SK-N-SH (cell line): ENCODE measurements at regions not wholly inside any gene's neighbourhood (a gene's known extent, or its start where the extent isn't known, plus 50 kb on each side); places are given as distances from the start of the nearest gene placed in this dataset.

Source experiments
- CTCF ChIA-PET: fragments of 300-600, 350-600 bp; formaldehyde crosslinking; extraction: SDS; loops from one replicate; lab custom pipeline; 2021; lab: Yijun Ruan, JAX
- POLR2A ChIA-PET: fragments of 350-600 bp; sonication (Branson Sonifier 250); formaldehyde crosslinking; extraction: SDS; loops from one replicate; lab custom pipeline; 2020; ENCODE audit warnings: antibody characterized with exemption, inconsistent platforms; lab: Yijun Ruan, JAX
- DNase-seq: peaks from one replicate; pipeline ENCODE4 v3.0.0; 2012
- H2AFZ ChIP-seq: fragments of 200-600 bp; sonication (generic); 2 replicates; pipeline ENCODE4 v1.8.1; 2016; ENCODE audit warnings: antibody characterized with exemption, mild to moderate bottlenecking, low read depth
- H3F3A ChIP-seq: fragments of 200-600 bp; sonication (generic); replicated peaks from 2 replicates; pipeline ENCODE3; 2016; ENCODE audit warnings: antibody characterized with exemption, mild to moderate bottlenecking; ENCODE audit not compliant: insufficient read depth
- H3K27ac ChIP-seq, 2 experiments: fragments of 200-500 bp in 1 of 2; fragments of 200-600 bp in 1 of 2; sonication (Bioruptor generic) in 1 of 2; sonication (generic), shearing (Covaris generic) in 1 of 2; 2 replicates each; pipeline versions ENCODE4 v1.5.1 to v1.6.1; 2014 to 2016; ENCODE audit warnings: low read depth in 2 of 2, inconsistent platforms in 1 of 2, low read length in 1 of 2, mild to moderate bottlenecking in 1 of 2, mixed read lengths in 1 of 2
- H3K27me3 ChIP-seq: fragments of 200-600 bp; sonication (generic), shearing (Covaris generic); 2 replicates; pipeline ENCODE4 v1.6.1; 2016; ENCODE audit warnings: mixed run types; ENCODE audit not compliant: insufficient read depth
- H3K36me3 ChIP-seq, 2 experiments: fragments of 200-500 bp in 1 of 2; fragments of 200-600 bp in 1 of 2; sonication (Bioruptor generic) in 1 of 2; sonication (generic) in 1 of 2; replicated peaks in 1 of 2; 2 replicates each; pipeline versions ENCODE3 to v1.5.1; 2014 to 2016; ENCODE audit warnings: low read length in 1 of 2, mild to moderate bottlenecking in 1 of 2; ENCODE audit not compliant: insufficient read depth in 2 of 2, control insufficient read depth in 1 of 2
- H3K4me1 ChIP-seq, 2 experiments: fragments of 200-500 bp in 1 of 2; fragments of 200-600 bp in 1 of 2; sonication (Bioruptor generic) in 1 of 2; sonication (generic), shearing (Covaris generic) in 1 of 2; 2 replicates each; pipeline versions ENCODE4 v1.5.1 to v1.6.1; 2014 to 2016; ENCODE audit warnings: low read depth in 1 of 2, low read length in 1 of 2, mixed run types in 1 of 2; ENCODE audit not compliant: insufficient read depth in 2 of 2, control insufficient read depth in 1 of 2
- H3K4me2 ChIP-seq: fragments of 200-600 bp; sonication (generic), shearing (Covaris generic); 2 replicates; pipeline ENCODE4 v1.6.1; 2017; ENCODE audit warnings: mixed run types
- H3K4me3 ChIP-seq, 2 experiments: fragments of 200-500 bp in 1 of 2; fragments of 200-600 bp in 1 of 2; sonication (Bioruptor generic) in 1 of 2; sonication (generic), shearing (Covaris generic) in 1 of 2; 2 replicates each; pipeline versions ENCODE4 v1.5.1 to v1.8.1; 2014 to 2016; ENCODE audit warnings: low read depth in 2 of 2, inconsistent platforms in 1 of 2, low read length in 1 of 2, mild to moderate bottlenecking in 1 of 2, mixed read lengths in 1 of 2, moderate library complexity in 1 of 2
- H3K79me2 ChIP-seq: fragments of 200-600 bp; sonication (generic); 2 replicates; pipeline ENCODE4 v1.8.1; 2017; ENCODE audit warnings: mild to moderate bottlenecking; ENCODE audit not compliant: insufficient read depth
- H3K9ac ChIP-seq: fragments of 200-600 bp; sonication (generic); 2 replicates; pipeline ENCODE4 v1.6.1; 2017; ENCODE audit warnings: mixed run types
- H3K9me2 ChIP-seq: fragments of 200-600 bp; sonication (generic); 2 replicates; pipeline ENCODE4 v1.6.1; 2017; ENCODE audit warnings: mixed run types
- H3K9me3 ChIP-seq: fragments of 200-600 bp; sonication (generic); 2 replicates; pipeline ENCODE4 v1.6.1; 2017; ENCODE audit warnings: mixed run types, mild to moderate bottlenecking, moderate library complexity
- H4K20me1 ChIP-seq: fragments of 200-600 bp; sonication (generic); 2 replicates; pipeline ENCODE4 v1.6.1; 2017; ENCODE audit warnings: mild to moderate bottlenecking, mixed run types; ENCODE audit not compliant: insufficient read depth
- CHD2 ChIP-seq: fragments of 150-350 bp; IDR thresholded peaks from 2 replicates; pipeline ENCODE4 v1.6.1; 2018; ENCODE audit warnings: low read length; ENCODE audit not compliant: partially characterized antibody
- ELF1 ChIP-seq: IDR thresholded peaks from 2 replicates; pipeline ENCODE4 v1.4.0; 2012
- EP300 ChIP-seq, 2 experiments: IDR thresholded peaks; 2 replicates each; pipeline versions ENCODE4 v1.4.0 to v1.6.1; 2012; ENCODE audit warnings: borderline replicate concordance in 1 of 2, low read depth in 1 of 2, low read length in 1 of 2
- EZH2phosphoT487 ChIP-seq: fragments of 200-600 bp; sonication (generic); IDR thresholded peaks from 2 replicates; pipeline ENCODE4 v1.6.1; 2017; ENCODE audit warnings: low read depth, mixed run types, mild to moderate bottlenecking, antibody characterized with exemption, moderate library complexity, borderline replicate concordance
- FOSL2 ChIP-seq: IDR thresholded peaks from 2 replicates; pipeline ENCODE4 v1.4.0; 2012; ENCODE audit warnings: low read depth, mild to moderate bottlenecking, moderate library complexity, borderline replicate concordance
- FOXJ3 ChIP-seq: sonication (generic); formaldehyde crosslinking; IDR thresholded peaks from 2 replicates; pipeline ENCODE4 v1.5.1; 2020; ENCODE audit warnings: mild to moderate bottlenecking, missing genetic modification reagents
- FOXM1 ChIP-seq: IDR thresholded peaks from 2 replicates; pipeline ENCODE4 v1.4.0; 2012; ENCODE audit warnings: low read depth, mild to moderate bottlenecking
- GATA2 ChIP-seq: sonication (generic); formaldehyde crosslinking; IDR thresholded peaks from 2 replicates; pipeline ENCODE4 v1.5.0; 2020; ENCODE audit warnings: mild to moderate bottlenecking, missing genetic modification reagents
- JUND ChIP-seq: IDR thresholded peaks from 2 replicates; pipeline ENCODE4 v1.4.0; 2012
- MAX ChIP-seq: IDR thresholded peaks from 2 replicates; pipeline ENCODE4 v1.4.0; 2012; ENCODE audit warnings: low read depth
- MEF2A ChIP-seq: IDR thresholded peaks from 2 replicates; pipeline ENCODE4 v1.4.0; 2012; ENCODE audit warnings: low read depth, borderline replicate concordance
- POLR2AphosphoS5 ChIP-seq: IDR thresholded peaks from 2 replicates; pipeline ENCODE4 v1.6.1; 2012; ENCODE audit warnings: low read depth, low read length
- RCOR1 ChIP-seq: fragments of 150-350 bp; IDR thresholded peaks from 2 replicates; pipeline ENCODE4 v1.6.1; 2017; ENCODE audit warnings: antibody characterized with exemption, low read length
- RFX5 ChIP-seq: IDR thresholded peaks from 2 replicates; pipeline ENCODE4 v1.6.1; 2012; ENCODE audit warnings: mild to moderate bottlenecking, improper control_type of control experiment, low read length
- RXRA ChIP-seq: IDR thresholded peaks from 2 replicates; pipeline ENCODE4 v1.4.0; 2012; ENCODE audit warnings: low read depth, mild to moderate bottlenecking, borderline replicate concordance
- SIN3A ChIP-seq: IDR thresholded peaks from 2 replicates; pipeline ENCODE4 v1.6.1; 2012; ENCODE audit warnings: low read depth, mild to moderate bottlenecking, low read length, moderate library complexity, borderline replicate concordance
- SMC3 ChIP-seq: IDR thresholded peaks from 2 replicates; pipeline ENCODE4 v1.6.1; 2012; ENCODE audit warnings: low read depth, low read length, improper control_type of control experiment
- TAF1 ChIP-seq: IDR thresholded peaks from 2 replicates; pipeline ENCODE4 v1.6.1; 2012; ENCODE audit warnings: low read depth, mild to moderate bottlenecking, low read length, moderate library complexity, borderline replicate concordance
- TEAD4 ChIP-seq: IDR thresholded peaks from 2 replicates; pipeline ENCODE4 v1.4.0; 2012; ENCODE audit warnings: mild to moderate bottlenecking, borderline replicate concordance; ENCODE audit not compliant: insufficient read depth
- USF1 ChIP-seq: IDR thresholded peaks from 2 replicates; pipeline ENCODE4 v1.4.0; 2012; ENCODE audit warnings: low read depth, borderline replicate concordance
- WGBS: methylation state at CpG from one replicate; pipeline ENCODE4 v1.1.6; 2017; ENCODE audit warnings: low lambda C conversion rate; 5-methylcytosine and 5-hydroxymethylcytosine counted together
- TF ChIP-seq, protein P1 (sequence below): fragments of 150-350 bp; IDR thresholded peaks from 2 replicates; pipeline ENCODE4 v1.6.1; 2016; ENCODE audit warnings: mild to moderate bottlenecking, low read depth, low read length
- TF ChIP-seq, protein P2 (sequence below): fragments of 150-350 bp; IDR thresholded peaks from 2 replicates; pipeline ENCODE4 v1.6.1; 2017; ENCODE audit warnings: antibody characterized with exemption, low read length, low read depth, borderline replicate concordance
- TF ChIP-seq, protein P3 (sequence below): fragments of 200-600 bp; sonication (generic); IDR thresholded peaks from 2 replicates; pipeline ENCODE4 v1.6.1; 2017; ENCODE audit warnings: antibody characterized with exemption, mild to moderate bottlenecking, moderate library complexity

- no peaks in the 10 kb centered on the region for H3K36me3 ChIP-seq
- H3K4me1 ChIP-seq, result no peaks in the 10 kb centered on the region
- no peaks in the 10 kb centered on the region for H3K27me3 ChIP-seq
- no peak overlapping the region for H3K4me3 ChIP-seq
- ChIA-PET CTCF (no interaction called here), POLR2A (no interaction called here)
- no peak overlapping the region for H2AFZ ChIP-seq
- no peak overlapping the region for H3K4me2 ChIP-seq
- H3K27ac ChIP-seq, result no peak overlapping the region
- TF ChIP-seq RXRA (no peak), TEAD4 (no peak), RCOR1 (no peak), FOXJ3 (CRISPR knock-in tag) (no peak), POLR2AphosphoS5 (no peak), EP300 (IDR thresholded peaks at IDR 0.05; ENCODE audit: borderline replicate concordance in 1 of 2, low read depth in 1 of 2, low read length in 1 of 2) (no peak), JUND (no peak), FOXM1 (no peak), CHD2 (no peak), MAX (no peak), SMC3 (no peak), USF1 (no peak), TAF1 (no peak), RFX5 (no peak), SIN3A (no peak), ELF1 (no peak), GATA2 (CRISPR knock-in tag) (no peak)
- TF ChIP-seq, protein P1, sequence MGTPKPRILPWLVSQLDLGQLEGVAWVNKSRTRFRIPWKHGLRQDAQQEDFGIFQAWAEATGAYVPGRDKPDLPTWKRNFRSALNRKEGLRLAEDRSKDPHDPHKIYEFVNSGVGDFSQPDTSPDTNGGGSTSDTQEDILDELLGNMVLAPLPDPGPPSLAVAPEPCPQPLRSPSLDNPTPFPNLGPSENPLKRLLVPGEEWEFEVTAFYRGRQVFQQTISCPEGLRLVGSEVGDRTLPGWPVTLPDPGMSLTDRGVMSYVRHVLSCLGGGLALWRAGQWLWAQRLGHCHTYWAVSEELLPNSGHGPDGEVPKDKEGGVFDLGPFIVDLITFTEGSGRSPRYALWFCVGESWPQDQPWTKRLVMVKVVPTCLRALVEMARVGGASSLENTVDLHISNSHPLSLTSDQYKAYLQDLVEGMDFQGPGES, result no peak
- whole genome bisulfite sequencing, result 1% methylated on average over 2 of the region's 2 CpGs
- no peaks in the 10 kb centered on the region for H4K20me1 ChIP-seq
- no peaks in the 10 kb centered on the region for H3K9me3 ChIP-seq
- DNase-seq, result no peak
- H3K79me2 ChIP-seq, result no peaks in the 10 kb centered on the region
- H3K9me2 ChIP-seq, result no peaks in the 10 kb centered on the region
- no peaks in the 10 kb centered on the region for H3F3A ChIP-seq
- no peak overlapping the region for H3K9ac ChIP-seq
Observed at GRCh38 chr3:145939431-145939830, 221.6 kb downstream of the PLOD2 start.

DNA sequence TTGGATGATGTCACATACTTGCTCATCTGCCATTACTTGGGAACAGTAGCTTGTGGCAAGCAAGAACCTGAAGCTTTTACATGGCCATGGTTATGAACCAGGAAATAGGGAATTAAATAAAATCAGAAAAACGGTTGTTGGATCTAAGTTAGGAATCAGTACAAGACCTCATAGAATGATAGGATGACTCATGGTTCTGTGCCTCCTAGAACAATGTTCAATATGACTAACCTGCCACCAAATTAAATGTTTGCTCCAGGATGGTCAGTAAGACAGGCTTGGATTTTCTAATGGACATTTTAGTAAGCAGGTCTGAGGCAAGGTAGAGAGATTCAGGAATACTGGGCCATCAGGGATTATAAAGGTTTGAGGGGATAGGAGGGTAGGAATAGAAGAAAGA lies 218.9 kb downstream of the PLOD2 start:
- H3K27ac ChIP-seq, result no peak overlapping the region
- H3K79me2 ChIP-seq, result no peaks in the 10 kb centered on the region
- H3K4me2 ChIP-seq, result no peak overlapping the region
- H3K4me3 ChIP-seq, result no peak overlapping the region
- no peaks in the 10 kb centered on the region for H3K36me3 ChIP-seq
- no peak for DNase-seq
- no peaks in the 10 kb centered on the region for H3F3A ChIP-seq
- H3K4me1 ChIP-seq, result no peaks in the 10 kb centered on the region
- H3K9me2 ChIP-seq, result no peaks in the 10 kb centered on the region
- no peaks in the 10 kb centered on the region for H3K9me3 ChIP-seq
- H3K9ac ChIP-seq, result no peak overlapping the region
- H2AFZ ChIP-seq, result no peak overlapping the region
- no peaks in the 10 kb centered on the region for H4K20me1 ChIP-seq
- ChIA-PET CTCF (no interaction called here), POLR2A (no interaction called here)
- no peaks in the 10 kb centered on the region; the same call in 1 of the 2 replicates for H3K27me3 ChIP-seq
- WGBS, result 0% methylated on average over 1 of the region's 1 CpG
- TF ChIP-seq MEF2A (no peak), FOXJ3 (CRISPR knock-in tag) (no peak), USF1 (no peak), JUND (no peak), SIN3A (no peak), RCOR1 (no peak), EP300 (IDR thresholded peaks at IDR 0.05; ENCODE audit: borderline replicate concordance in 1 of 2, low read depth in 1 of 2, low read length in 1 of 2) (no peak), RFX5 (no peak), EZH2phosphoT487 (no peak), FOSL2 (no peak), TAF1 (no peak), POLR2AphosphoS5 (no peak)
- TF ChIP-seq, protein P2, sequence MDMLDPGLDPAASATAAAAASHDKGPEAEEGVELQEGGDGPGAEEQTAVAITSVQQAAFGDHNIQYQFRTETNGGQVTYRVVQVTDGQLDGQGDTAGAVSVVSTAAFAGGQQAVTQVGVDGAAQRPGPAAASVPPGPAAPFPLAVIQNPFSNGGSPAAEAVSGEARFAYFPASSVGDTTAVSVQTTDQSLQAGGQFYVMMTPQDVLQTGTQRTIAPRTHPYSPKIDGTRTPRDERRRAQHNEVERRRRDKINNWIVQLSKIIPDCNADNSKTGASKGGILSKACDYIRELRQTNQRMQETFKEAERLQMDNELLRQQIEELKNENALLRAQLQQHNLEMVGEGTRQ, result no peak
- TF ChIP-seq, protein P3, sequence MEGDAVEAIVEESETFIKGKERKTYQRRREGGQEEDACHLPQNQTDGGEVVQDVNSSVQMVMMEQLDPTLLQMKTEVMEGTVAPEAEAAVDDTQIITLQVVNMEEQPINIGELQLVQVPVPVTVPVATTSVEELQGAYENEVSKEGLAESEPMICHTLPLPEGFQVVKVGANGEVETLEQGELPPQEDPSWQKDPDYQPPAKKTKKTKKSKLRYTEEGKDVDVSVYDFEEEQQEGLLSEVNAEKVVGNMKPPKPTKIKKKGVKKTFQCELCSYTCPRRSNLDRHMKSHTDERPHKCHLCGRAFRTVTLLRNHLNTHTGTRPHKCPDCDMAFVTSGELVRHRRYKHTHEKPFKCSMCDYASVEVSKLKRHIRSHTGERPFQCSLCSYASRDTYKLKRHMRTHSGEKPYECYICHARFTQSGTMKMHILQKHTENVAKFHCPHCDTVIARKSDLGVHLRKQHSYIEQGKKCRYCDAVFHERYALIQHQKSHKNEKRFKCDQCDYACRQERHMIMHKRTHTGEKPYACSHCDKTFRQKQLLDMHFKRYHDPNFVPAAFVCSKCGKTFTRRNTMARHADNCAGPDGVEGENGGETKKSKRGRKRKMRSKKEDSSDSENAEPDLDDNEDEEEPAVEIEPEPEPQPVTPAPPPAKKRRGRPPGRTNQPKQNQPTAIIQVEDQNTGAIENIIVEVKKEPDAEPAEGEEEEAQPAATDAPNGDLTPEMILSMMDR, result no peak
